ENCODE measurements at regions not wholly inside any gene's neighbourhood (a gene's known extent, or its start where the extent isn't known, plus 50 kb on each side); places are given as distances from the start of the nearest gene placed in this dataset.

DNA sequence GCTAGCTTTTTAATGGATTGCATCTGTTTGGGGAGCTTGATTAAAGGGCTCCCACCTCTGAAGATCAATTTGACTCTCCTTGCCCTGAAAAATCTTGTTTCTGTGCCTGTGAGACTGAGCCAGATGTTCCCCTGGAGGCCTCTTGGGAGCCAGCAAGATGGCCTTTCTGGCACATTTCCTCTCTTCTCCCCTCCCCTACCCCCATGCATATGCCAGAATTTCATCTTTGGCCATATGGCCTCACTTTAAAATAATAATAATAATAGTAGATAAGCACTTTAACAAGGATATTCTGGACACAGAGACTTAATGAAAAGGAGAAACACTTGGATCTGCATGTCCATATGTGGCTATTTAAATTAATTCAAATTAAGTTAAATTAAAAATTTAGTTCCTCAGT is 144.1 kb upstream of the CES5A start:
- DNase-seq (ENCODE audit: low spot score) = no peak
- no peaks in the 10 kb centered on the region for H3K9me3 ChIP-seq
- no peak for TF ChIP-seq CTCF (IDR thresholded peaks at IDR 0.05)
- no peak for ATAC-seq (ENCODE audit: insufficient number of reproducible peaks, low FRiP score, low read depth)
- no peak overlapping the region for H3K27ac ChIP-seq
- H3K4me3 ChIP-seq = no peak overlapping the region
- no peaks in the 10 kb centered on the region for H3K36me3 ChIP-seq
- no peaks in the 10 kb centered on the region for H3K4me1 ChIP-seq (ENCODE audit: control insufficient read depth in 1 of 2, low read depth in 2 of 2)
- H3K27me3 ChIP-seq (replicated peaks; ENCODE audit: insufficient read depth) = no peaks in the 10 kb centered on the region

DNA sequence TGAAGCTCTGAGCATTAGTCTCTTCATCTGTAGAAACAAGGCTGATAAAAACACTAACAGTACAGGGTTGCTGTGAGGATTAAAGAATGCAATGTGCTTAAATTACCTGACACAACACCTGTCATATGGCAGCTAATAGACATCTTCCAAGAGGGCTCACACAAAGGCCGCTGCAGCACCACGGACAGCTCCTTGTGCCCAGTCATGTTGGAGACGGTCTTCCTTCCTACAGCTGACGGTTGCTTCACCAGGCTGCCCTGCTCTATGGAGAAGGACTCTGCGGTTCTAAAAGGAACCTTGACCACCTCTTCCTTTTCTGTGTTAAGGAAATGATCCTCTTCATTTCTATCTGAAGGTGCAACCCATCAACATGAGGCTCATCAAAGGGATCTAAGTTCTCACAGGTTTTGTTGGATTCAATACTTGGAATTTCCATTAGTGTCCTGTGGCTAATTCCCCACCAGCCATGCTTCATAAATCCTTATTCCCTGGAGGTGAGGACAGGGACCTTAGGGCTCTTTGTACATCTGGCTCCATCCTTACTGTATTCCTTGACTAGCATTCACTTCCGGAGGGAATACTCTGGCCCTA is 138.9 kb upstream of the CES5A start:
- DNase-seq (ENCODE audit: low spot score) = no peak
- Histone ChIP-seq H3K4me3 (no peak overlapping the region), H3K4me1 (ENCODE audit: control insufficient read depth in 1 of 2, low read depth in 2 of 2) (no peaks in the 10 kb centered on the region), H3K36me3 (no peaks in the 10 kb centered on the region), H3K27ac (no peak overlapping the region), H3K27me3 (replicated peaks; ENCODE audit: insufficient read depth) (no peaks in the 10 kb centered on the region), H3K9me3 (no peaks in the 10 kb centered on the region)
- no peak for ATAC-seq (ENCODE audit: insufficient number of reproducible peaks, low FRiP score, low read depth)
- no peak for TF ChIP-seq CTCF (IDR thresholded peaks at IDR 0.05)

DNA sequence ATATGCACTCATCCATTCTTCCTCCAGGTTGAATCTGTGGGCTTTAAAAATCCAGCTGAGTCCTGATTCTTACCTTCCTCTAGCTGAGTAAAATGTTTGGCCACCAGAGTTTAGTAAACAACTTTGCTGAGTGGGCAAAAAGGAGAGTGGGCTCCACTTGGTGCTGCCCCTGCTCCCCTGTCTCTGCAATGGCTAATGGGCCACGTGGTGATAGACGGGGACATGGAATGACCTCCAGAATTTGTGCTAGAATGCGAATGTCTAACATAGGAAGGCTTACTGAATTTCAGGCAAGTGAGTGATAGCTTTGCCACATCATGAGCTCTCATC is 137.3 kb upstream of the CES5A start:
- DNase-seq (ENCODE audit: low spot score) = no peak
- ATAC-seq (ENCODE audit: insufficient number of reproducible peaks, low FRiP score, low read depth) = no peak

DNA sequence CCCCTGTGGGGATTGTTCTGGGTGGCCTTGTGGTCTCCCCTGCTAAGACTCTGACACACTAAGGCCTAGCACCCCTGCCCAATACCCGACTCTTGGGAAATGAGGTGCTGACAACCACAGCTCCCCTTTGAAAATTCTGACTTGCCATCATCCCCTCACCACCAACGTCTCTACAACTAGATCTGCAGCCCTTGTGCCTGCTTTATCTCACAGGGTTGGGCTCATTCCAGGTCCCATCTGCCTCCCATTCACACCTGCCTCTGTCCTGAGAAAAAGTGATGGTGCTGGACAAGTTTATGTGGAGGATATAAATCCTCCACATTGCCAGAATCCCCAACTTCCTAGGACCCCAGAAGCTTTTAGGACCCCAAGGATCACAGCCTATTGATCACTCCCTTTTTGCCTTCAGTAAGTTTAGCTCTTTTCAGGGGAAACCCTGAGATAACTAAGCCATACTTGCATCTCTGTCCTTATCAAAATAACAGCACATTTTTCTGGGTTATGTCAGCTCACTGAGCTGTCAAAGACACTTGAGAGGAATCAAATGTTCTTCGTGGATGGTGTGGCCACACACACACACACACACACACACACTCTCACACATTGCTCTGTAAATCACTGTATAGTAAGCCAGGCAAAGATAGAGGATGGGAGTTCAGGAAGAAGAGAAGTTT is 136.8 kb upstream of the CES5A start:
- ATAC-seq (ENCODE audit: insufficient number of reproducible peaks, low FRiP score, low read depth) (no peak), DNase-seq (ENCODE audit: low spot score) (no peak)
- no peak overlapping the region for H3K4me3 ChIP-seq
- H3K36me3 ChIP-seq = no peaks in the 10 kb centered on the region
- H3K27me3 ChIP-seq (replicated peaks; ENCODE audit: insufficient read depth) = no peaks in the 10 kb centered on the region
- H3K4me1 ChIP-seq (ENCODE audit: control insufficient read depth in 1 of 2, low read depth in 2 of 2) = no peaks in the 10 kb centered on the region
- no peaks in the 10 kb centered on the region for H3K9me3 ChIP-seq
- no peak for TF ChIP-seq CTCF (IDR thresholded peaks at IDR 0.05)
- no peak overlapping the region for H3K27ac ChIP-seq

More for the DNA sequence above, 137.3 kb upstream of the CES5A start:
- no peaks in the 10 kb centered on the region for H3K27me3 ChIP-seq (replicated peaks; ENCODE audit: insufficient read depth)
- no peaks in the 10 kb centered on the region for H3K9me3 ChIP-seq
- H3K27ac ChIP-seq = no peak overlapping the region
- H3K4me3 ChIP-seq = no peak overlapping the region
- H3K4me1 ChIP-seq (ENCODE audit: control insufficient read depth in 1 of 2, low read depth in 2 of 2) = no peaks in the 10 kb centered on the region
- TF ChIP-seq CTCF (IDR thresholded peaks at IDR 0.05) = no peak
- no peaks in the 10 kb centered on the region for H3K36me3 ChIP-seq

DNA sequence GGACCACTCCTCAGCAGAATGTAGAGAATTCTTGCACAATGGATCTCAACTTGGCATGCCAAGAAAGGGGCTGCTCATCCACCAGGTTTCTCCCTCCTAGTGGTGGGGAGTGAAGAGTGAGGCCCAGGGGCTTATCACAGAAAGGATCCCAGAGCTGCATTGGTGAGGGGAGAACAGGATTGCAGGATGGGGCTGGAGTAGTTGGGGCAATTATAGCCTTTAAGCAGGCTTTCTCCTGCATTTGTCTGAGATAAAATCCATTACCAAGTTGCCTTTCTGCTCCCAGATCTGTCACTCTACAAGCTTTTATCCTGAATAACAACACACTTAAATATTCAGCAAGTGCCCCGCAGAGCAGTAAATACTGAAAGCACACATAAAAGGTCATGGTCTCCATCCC is 130.8 kb upstream of the CES5A start:
- Histone ChIP-seq H3K9me3 (no peaks in the 10 kb centered on the region), H3K27ac (no peak overlapping the region), H3K27me3 (replicated peaks; ENCODE audit: insufficient read depth) (no peaks in the 10 kb centered on the region), H3K4me1 (ENCODE audit: control insufficient read depth in 1 of 2, low read depth in 2 of 2) (no peaks in the 10 kb centered on the region), H3K36me3 (no peaks in the 10 kb centered on the region), H3K4me3 (no peak overlapping the region)
- ATAC-seq (ENCODE audit: insufficient number of reproducible peaks, low FRiP score, low read depth) (no peak), DNase-seq (ENCODE audit: low spot score) (no peak)
- no peak for TF ChIP-seq CTCF (IDR thresholded peaks at IDR 0.05)
